Fibroblast of skin of scalp (primary cell): ENCODE measurements at regions not wholly inside any gene's neighbourhood (a gene's known extent, or its start where the extent isn't known, plus 50 kb on each side); places are given as distances from the start of the nearest gene placed in this dataset.
"Not testable (repeated sequence)": the region's sequence is repeated elsewhere in the genome, so short reads cannot be mapped to it uniquely, and the experiment has no call there.

Experiments
- DNase-seq: peaks from one replicate; pipeline ENCODE4 v3.0.0-alpha.2; 2013

DNA sequence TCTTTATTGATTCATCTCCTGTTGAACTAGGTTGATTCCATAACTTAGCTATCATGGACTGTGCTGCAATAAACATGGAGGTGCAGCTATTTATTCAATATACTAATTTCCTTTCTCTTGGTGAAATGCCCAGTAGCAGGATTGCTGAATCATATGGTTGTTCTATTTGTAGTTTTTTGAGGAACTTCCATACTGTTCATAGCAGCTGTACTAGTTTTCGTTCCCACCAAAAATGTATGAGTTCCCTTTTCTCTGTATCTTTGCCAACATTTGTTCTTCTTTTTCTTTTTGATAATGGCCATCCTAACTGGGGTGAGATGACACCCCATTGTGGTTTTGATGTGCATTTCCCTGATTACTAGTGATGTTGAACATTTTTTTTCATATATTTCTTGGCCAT lies 87.2 kb upstream of the NAV2 start:
- DNase-seq = no peak

DNA sequence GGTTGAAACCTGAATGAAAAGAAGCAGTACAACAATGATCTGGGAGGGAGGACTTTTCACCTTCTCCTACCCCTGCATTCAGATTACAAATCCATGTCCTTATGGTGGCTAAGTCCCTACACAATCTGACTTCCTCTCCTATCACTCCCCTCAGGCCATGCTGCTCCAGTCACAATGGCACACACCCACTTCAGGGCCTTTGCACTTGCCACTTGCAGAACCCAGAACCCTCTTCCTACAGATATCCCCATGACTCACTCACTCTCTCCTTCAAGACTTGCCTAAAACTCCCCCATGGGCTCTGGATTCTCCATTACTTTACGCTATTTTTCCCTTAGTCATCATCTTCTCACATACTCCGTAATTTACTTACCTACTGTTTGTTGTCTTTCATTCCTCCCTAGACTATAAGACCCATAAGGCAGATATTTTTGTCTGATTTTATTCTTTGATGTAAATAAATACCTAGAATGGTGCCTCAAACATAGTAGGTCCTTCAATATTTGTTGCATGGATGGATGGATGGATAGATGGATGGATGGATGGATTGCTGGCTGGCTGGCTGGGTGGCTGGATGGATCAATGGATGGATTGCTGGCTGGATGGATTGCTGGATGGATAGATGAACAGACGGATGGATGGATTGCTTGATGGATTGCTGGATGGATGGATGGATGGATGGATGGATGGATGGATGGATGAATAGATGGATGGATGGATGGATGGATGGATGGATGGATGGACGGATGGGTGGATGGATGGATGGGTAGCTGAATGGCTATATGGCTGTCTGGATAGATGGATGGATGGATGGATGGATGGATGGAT lies 94.7 kb upstream of the NAV2 start:
- no peak for DNase-seq

DNA sequence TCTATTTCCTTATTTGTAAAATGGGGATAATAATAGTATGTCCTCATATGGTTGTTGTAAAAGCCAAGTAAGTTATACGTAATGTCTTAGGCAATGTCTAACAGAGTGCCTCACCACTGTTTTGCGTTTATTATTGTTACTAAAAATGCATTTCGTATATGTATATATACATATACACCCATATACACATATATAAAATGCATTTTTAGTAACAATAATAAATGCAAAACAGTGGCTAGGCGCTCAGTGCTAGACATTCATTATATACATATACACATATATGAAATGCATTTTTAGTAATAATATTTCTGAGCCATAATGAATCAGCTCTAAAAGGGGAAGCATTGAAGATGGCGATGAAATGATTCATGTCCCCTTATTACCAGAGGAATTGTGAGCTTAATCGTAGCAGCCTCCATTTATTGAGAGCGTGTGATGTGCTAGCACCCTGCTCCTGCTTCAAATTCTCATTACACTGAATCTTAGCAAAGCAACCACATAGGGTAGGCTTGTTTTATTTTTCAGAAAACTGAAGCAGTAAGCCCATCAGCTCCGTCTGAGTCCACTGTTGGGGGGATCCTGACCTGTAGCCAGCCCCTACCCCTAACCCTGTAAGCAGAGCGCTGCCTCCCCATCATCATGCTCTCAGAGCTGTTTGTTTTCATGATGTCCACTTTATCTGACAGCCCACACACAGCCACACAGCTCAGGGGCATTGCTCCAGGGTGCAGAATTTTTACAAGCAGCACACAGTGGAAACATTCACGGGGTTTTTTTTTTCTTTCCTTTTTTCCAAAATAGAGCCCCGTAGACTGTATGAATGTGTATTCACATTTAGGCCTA lies 97.1 kb upstream of the NAV2 start:
- peak; percentile 57 for DNase-seq

DNA sequence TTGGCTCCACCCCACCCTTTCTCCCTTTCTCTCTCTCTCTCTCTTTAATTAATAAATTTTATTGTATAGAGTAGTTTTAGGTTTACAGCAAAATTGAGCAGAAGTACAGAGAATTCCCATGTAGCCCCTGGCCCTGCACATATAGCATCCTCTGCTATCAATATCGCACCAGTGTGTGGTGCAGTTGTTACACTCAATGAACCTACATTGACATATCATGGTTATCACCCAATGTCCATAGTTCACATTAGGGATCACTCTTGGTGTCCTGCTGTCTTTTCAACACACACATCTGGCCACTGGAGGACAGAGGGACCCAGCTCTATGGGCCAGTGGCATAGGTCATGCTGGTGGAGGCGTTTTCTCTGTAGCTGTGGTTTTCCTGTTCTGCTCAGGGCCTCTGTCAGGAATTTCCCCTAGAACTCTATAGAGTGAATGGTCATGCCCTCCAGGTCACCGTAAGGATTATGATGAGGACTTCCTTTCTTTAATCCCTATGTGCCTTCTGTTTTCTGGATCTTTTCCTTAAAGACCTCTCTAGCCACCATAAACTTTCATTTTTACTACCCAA lies 98.2 kb upstream of the NAV2 start:
- no peak for DNase-seq

DNA sequence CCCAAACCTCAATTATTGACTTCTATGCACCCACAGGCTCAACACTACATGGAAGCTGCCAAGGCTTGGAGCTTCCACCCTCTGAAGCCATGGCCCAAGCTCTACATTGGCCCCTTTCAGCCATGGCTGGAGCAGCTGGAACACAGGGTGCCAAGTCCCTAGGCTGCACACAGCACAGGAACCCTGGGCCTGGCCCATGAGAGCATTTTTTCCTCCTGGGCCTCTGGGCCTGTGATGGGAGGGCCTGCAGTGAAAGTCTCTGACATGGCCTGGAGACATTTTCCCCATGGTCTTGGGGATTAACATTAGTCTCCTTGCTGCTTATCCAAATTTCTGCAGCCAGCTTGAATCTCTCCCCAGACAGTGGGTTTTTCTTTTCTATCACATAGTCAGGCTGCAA lies 100.6 kb upstream of the NAV2 start:
- DNase-seq = not testable (repeated sequence)

DNA sequence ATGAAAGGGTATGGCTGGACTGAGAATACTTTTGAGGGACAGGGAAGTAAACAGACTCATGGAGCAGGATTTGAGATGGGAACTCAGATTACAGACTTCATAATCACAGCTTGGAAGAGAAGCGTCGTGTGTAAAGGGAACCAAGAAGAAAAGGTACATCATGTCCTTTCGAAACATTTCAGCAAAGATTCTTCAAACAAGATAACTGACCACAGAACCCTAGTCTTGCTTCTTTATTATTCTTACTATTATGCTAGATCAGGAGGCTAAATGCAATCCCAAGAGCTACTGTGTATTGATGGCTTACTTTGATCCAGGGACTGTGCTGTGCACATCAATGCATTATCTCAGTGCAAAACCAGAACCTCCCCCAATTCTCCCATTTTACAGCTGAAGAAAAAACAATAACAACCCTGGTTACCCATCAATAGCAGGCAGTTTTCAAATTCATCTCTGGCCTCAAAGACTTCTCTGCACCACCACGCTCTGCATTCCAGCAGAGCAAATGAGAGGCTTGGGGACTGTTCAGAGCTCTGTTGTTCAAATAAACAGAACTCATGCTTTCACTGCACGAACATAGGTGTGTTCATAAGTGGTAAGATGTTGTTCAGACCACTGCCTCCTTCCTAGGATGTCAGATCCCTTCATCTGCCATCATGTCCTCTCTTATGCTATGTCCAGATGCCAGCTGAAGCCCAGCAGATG lies 104.8 kb upstream of the NAV2 start:
- no peak for DNase-seq

DNA sequence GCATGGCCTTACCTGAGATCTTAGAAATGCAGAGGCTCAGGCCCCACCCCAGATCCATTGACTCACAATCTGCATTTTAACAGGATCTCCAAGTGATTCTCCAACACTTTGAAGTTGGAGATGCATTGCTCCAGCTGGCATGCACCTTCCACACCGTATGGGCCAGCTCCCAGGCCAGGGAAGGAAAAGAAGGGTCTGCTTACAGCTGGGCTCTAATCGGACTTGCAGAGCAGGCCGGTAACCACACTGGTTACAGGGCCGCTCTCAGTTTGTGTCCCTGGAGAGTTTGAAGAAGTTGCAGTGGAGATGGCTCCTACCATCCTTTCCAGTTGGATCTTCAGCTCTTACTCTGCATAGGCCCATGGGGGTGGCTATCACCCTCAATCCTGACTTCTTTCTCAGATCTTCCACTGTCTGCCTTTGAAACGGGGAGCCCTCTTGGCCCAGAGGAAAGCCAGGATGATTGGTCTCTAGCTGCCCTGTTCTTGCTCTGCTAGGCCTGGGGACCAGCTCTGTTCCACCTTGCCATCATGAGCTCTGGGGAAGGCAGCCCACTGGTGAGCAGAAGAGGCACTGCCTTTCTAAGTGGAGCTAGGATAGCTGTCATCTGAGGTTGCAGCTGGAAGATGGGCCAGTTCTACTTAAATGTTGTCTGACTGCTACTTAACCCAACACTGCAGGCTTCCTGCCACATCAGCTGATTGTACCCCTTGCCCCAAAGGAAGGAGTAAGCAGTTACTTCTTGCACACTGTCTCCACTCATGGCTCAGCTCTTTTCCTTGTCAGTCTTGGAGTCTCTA lies 105.6 kb upstream of the NAV2 start:
- no peak for DNase-seq

DNA sequence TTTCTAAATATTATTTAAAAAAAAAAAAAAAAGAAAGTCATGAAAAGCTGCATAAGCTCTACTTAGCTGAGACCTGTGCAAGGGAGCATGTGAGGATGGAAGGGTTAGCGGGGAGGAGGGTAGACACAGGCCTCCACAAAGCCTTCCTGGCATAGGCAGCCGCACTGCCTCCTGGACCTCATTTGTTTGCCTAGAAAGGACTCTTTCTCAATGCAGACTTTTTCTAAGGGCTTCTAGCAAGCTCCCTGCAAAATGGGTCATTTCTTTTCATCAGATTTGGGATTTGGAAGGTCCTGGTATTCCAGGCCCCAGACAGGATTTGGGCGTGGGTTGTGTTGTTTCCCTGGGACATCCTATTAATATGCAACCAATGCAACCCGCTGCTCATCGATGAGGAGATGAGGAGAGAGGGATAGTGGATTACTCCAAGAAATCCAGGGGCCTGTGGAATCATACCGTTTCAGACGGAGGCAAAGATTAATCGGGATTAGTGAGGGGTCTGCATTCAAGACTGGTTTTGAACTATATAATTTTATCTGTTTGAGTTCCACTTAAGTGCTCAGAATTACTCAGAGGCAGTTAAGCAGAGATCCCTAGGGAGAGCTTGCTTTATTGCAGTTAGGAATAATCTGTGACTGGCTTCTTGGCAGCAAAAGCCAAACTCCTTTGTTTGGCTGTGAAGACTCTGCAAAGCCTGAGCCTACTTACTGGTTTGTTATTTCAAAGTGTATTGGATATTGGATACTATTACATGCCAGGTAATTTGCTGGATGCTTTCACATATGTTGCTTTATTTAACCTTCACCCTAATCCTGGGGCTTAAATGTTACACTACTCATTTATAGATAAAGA lies 106.9 kb upstream of the NAV2 start:
- peak; percentile 87 for DNase-seq

DNA sequence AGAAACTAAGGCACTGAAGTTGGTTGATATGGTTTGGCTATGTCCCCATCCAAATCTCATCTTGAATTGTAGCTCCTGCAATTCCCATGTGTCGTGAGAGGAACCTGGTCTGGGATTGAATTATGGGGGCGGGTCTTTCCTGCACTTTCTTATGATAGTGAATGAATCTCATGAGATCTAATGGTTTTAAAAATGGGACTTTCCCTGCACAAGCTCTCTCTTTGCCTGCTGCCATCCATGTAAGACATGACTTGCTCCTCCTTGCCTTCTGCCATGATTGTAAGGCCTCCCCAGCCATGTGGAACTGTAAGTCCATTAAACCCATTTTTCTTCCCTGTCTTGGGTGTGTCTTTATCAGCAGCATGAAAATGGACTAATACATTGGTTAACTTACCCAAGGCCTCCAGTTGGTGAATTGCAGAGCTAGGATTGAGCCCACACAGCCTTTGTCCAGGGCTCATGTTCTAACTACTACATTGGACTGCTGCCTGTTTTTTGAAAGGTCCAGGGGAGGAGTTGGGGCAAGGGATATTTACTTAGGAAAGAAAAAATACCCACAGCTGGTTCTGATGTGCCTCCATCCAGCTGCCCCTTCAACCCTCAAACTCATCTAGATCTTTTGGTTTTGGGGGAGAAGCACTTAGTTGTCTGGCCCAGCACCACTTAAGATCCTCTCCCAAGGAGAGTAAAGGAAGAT lies 107.8 kb upstream of the NAV2 start:
- DNase-seq = no peak

DNA sequence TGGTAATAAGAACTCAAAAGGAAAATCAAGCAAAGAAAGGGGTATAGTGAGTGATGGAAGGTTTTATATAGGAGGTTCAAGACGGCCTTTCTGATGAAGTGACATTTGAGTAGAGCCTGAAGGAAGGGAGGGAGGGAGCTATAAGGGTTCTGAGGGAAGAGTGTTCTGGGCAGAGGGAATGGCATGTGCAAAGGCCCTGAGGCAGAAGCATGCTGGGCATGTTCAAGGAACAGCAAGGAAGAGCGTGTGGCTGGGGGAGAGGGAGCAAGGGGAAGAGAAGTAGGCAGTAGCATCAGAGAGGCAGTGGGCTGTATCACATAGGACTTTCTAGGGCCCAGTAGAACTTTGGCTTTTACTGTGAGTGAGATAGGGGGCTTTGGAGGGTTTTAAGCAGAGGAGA lies 108.9 kb upstream of the NAV2 start:
- no peak for DNase-seq

DNA sequence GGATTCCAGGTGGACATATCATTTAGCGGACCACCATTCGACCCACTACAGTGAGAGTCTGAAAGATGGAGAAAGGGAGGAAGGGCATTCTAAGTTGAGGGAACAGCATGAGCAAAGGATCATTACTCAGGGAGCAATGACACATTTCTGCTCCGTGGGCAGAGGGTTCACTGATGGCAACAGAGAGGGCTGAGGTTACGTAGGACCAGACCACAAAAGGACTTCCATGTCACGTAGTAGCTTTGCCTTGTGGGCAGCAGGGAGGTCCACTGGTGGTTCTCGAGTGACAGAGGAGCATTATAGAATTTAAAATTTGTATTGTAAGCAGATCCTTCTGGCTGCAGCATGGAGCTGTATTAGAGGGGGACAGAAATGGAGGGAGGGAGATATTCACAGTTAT lies 109.7 kb upstream of the NAV2 start:
- DNase-seq = no peak

DNA sequence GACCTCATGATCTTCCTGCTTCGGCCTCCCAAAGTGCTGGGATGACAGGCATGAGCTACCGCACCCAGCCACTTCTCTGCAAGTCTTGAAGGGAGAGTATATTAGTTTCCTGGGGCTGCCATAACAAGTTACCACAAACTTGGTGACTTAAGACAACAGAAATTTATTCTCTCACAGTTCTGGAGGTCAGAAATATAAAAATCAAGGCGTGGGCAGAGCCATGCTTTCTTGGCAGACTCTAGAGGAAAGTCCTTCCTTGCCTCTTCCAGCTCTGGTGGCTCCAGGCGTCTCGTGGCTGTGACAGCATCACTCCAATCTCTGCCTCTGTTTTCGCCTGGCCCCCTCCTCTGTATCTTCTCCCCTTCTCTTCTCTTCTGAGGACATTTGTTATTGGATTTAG lies 110.2 kb upstream of the NAV2 start:
- no peak for DNase-seq

DNA sequence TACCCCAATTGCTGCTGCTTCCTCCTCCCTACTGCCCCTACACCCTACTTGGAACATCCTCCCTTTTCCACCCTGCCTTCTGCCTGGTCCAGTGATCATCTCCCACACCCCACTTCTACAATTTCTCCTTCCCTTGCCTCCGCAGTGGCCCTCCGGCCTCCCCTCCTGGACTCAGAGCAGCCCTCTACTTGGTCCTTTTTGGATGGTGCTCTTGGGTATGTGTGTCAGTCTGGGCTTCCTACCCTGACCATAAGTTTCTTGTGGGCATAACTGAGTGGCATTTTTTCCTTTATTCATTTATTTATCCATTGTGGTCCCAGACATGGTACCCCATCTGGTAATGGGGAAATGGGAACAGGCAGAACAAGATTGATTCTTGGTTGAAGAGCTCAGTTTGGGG lies 111.4 kb upstream of the NAV2 start:
- DNase-seq = no peak

DNA sequence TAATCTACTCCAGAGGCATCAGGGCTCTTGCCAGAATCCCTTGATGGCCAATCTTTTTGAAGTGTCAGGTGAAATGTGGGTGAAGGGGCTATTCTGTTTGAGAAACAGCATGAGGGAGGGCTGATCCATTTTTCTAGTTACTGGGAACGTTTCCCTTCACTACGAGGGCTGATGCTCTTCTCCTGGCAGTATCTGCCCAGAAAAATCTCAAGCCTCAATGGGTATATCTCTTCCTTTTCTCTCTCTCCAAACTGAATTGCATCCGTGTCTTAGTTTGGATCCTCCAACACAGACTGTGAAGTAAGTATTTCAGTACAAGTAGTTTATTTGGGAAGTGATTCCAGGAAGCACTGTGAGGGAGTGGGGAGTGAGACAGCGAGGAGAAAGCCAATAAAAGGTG lies 113.0 kb upstream of the NAV2 start:
- no peak for DNase-seq

DNA sequence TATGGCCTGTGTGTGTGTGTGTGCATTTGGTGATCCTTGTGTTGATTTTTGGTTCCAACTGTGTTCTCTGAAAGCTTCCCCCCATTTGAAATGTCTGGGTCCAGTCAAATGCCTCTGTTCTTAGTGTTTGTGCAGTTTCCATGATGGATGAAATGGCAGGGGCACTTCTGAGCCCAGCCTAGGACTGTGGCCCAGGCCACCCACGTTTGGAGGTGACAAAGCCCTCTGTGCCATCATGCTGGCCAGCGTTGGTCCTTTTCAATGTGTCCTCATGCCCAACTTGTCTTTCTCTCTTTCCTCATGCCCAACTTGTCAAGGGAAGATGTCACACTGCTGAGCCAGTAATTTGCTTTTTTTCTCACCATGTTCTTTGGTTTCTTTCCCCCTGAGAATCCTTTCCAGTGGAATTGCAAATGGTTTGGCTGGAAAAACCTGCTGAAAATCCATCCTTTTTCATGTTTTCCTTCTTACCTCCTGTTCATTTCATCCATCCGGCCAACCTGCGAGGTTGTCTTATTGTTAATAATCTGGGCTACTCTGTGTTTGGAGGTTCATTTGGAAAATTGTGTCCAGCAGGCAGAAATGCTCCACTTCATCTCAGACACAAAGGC lies 113.7 kb upstream of the NAV2 start:
- DNase-seq = no peak

DNA sequence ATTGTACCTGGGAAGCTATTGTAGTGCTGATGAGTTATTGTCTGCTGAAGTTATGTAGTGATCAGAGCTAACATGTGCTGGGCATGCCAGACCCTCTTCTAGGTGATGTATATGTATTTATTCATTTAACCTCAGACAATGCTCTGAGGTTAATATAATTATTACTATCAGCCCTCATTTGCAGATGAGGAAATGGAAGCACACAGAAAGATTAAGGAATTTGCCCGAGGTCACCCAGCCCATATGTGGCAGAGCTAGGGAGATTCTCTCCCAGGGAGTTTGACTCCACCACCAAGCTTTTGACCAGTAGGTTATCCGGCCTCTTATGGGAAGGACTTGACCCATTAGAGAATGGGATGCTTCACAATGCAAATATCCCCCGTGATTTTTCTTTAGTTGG lies 114.2 kb upstream of the NAV2 start:
- no peak for DNase-seq

DNA sequence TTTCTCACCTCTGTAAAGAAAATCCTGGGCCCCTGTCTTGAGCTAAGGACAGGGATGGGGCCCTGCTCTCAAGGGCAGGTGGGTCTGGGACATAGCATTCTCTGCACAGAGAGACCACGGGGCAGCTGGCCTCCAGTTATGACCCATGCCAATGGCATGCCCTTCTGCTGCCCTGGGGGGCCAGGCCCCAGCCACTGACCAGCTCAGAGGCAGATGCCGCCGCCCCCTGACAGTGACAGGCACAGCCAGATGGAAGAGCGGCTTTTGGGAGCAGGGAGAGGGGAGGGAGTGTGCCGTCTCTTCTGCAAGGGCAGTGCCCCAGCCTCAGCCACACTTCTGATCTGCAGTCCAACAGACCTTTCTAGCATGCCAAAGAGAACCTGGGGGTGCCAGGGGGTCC lies 114.8 kb upstream of the NAV2 start:
- no peak for DNase-seq

DNA sequence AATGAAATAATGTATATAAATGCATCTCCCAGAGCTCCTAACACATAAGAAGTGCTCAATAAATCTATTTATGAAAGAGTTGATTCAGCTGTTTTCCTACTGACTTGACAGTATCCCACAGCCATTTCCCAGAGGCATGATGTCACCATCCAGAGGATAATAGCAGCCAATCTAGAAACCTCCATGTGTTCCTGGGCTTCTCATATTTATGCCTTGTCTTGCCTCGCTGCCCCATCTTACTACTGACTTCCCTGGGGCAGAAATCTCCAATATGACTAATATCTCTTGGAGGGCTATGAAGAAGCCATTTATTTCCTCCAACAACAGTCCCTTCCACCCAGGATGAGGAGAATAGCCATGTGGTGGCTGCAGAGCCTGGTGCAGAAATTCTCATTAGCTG lies 115.4 kb upstream of the NAV2 start:
- DNase-seq = peak; percentile 90

DNA sequence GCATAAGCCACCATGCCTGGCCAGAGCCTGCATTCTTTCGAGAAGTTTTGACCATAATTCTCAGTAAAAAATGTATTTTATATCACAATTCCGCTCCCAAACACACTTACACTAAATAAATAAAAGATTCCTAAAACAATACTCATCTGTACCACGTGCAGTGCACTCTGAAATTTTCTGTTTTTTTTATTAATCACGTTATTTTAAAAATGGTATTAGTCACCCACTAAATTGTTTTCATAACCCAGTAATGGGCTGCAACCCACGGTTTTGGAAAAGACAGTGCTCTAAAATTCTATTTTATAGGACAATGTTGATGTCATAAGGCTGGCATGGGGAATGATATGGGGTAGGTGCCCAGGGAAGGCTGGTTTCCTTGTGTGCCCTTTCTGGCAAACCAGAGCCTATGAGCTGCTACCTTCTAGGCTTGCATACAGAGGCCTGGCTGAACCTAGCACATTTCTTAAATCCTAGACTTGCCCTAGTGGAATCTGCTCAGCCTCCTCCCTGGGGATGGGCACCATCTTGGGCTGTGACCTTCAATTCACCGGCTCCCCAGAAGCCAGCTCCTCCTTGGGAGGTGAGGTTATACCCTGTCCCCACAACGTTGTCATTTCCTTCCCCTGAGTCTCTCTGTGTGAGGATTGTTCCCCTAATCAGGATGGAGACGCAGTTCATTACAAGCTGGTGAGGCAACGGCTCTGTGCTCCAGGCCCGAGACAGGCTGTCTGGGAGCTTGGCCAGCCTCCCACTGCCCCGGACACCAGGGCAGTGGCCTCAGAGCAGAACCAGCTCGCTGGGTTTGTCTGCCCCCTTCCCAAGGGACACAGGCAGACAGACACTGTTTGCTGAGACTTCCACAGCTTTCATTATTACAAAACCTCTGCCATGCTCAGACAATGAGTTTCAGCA lies 116.5 kb upstream of the NAV2 start:
- DNase-seq = peak; percentile 96
